DOHH2 (cell line): ENCODE measurements at regions not wholly inside any gene's neighbourhood (a gene's known extent, or its start where the extent isn't known, plus 50 kb on each side); places are given as distances from the start of the nearest gene placed in this dataset.

Source experiments
- H3F3A ChIP-seq: fragments of 200-600 bp; sonication (generic), shearing (Covaris generic); 2 replicates; pipeline ENCODE4 v1.6.0; 2016; ENCODE audit warnings: antibody characterized with exemption, mild to moderate bottlenecking; ENCODE audit not compliant: control insufficient read depth, insufficient read depth
- H3K27ac ChIP-seq: fragments of 200-600 bp; sonication (generic); 2 replicates; pipeline ENCODE4 v1.5.1; 2014; ENCODE audit warnings: low read depth, mild to moderate bottlenecking, low read length, moderate library complexity
- H3K27me3 ChIP-seq: fragments of 200-600 bp; sonication (generic); 2 replicates; pipeline ENCODE4 v1.6.1; 2014; ENCODE audit warnings: mild to moderate bottlenecking, low read length, mixed read lengths; ENCODE audit not compliant: control insufficient read depth
- H3K36me3 ChIP-seq: fragments of 200-600 bp; sonication (generic); 2 replicates; pipeline ENCODE4 v1.6.1; 2014; ENCODE audit warnings: mild to moderate bottlenecking, low read length, moderate library complexity, mixed read lengths; ENCODE audit not compliant: control insufficient read depth
- H3K4me1 ChIP-seq: fragments of 200-600 bp; sonication (generic); 2 replicates; pipeline ENCODE4 v1.6.1; 2014; ENCODE audit warnings: mild to moderate bottlenecking, low read length, mixed read lengths; ENCODE audit not compliant: control insufficient read depth
- H3K4me2 ChIP-seq: fragments of 200-600 bp; sonication (generic); 2 replicates; pipeline ENCODE4 v1.6.0; 2014; ENCODE audit warnings: mild to moderate bottlenecking, low read length, moderate library complexity
- H3K4me3 ChIP-seq: fragments of 200-600 bp; sonication (generic); 2 replicates; pipeline ENCODE4 v1.5.1; 2014; ENCODE audit warnings: mild to moderate bottlenecking, low read length, mixed read lengths
- H3K79me2 ChIP-seq: fragments of 200-600 bp; sonication (generic); 2 replicates; pipeline ENCODE4 v1.6.1; 2014; ENCODE audit warnings: mild to moderate bottlenecking, low read length, mixed read lengths; ENCODE audit not compliant: control insufficient read depth
- H3K9me2 ChIP-seq: fragments of 200-600 bp; sonication (generic); replicated peaks from 2 replicates; pipeline ENCODE4 v1.6.1; 2014; ENCODE audit warnings: mild to moderate bottlenecking, low read length, mixed read lengths; ENCODE audit not compliant: control insufficient read depth
- H3K9me3 ChIP-seq: fragments of 200-600 bp; sonication (generic); 2 replicates; pipeline ENCODE4 v1.6.1; 2014; ENCODE audit warnings: antibody characterized with exemption, low read length, mixed read lengths; ENCODE audit not compliant: control insufficient read depth, insufficient read depth
- H4K20me1 ChIP-seq: fragments of 200-600 bp; sonication (generic); 2 replicates; pipeline ENCODE4 v1.6.0; 2014; ENCODE audit warnings: low read depth, mild to moderate bottlenecking, antibody characterized with exemption, low read length, moderate library complexity; ENCODE audit not compliant: control insufficient read depth, insufficient read depth
- EZH2phosphoT487 ChIP-seq: fragments of 200-600 bp; sonication (generic); IDR thresholded peaks from 2 replicates; pipeline ENCODE4 v1.6.1; 2017; ENCODE audit warnings: borderline replicate concordance, mild to moderate bottlenecking, antibody characterized with exemption, low read length, moderate library complexity, mixed read lengths
- TF ChIP-seq, protein P1 (sequence below): fragments of 200-600 bp; sonication (generic); IDR thresholded peaks from one replicate; pipeline ENCODE4 v1.5.1; 2014; ENCODE audit warnings: antibody characterized with exemption, mild to moderate bottlenecking, low read depth, low read length; ENCODE audit not compliant: poor library complexity, severe bottlenecking

DNA sequence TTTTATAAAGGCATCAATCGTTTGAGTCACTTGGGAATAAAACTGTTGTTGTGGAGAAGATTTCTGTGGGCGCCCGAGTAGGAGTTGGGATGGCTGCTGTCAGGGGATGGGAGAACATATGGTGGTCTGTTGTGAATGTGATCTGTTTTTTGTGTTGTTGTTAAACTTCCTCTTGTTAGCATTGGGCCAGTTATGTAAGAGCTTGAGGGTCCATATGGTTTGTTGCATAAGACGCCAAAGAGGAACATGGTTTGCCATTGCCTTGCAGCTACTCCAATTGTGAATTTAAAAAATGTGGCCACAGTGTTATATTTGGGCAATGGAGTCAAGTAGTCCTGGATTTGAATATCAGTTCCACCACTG lies 136.1 kb upstream of the JUN start:
- H3K9me2 ChIP-seq, result no peaks in the 10 kb centered on the region
- no peaks in the 10 kb centered on the region for H3K79me2 ChIP-seq
- no peaks in the 10 kb centered on the region for H3F3A ChIP-seq
- H3K36me3 ChIP-seq, result no peaks in the 10 kb centered on the region
- TF ChIP-seq, protein P1, sequence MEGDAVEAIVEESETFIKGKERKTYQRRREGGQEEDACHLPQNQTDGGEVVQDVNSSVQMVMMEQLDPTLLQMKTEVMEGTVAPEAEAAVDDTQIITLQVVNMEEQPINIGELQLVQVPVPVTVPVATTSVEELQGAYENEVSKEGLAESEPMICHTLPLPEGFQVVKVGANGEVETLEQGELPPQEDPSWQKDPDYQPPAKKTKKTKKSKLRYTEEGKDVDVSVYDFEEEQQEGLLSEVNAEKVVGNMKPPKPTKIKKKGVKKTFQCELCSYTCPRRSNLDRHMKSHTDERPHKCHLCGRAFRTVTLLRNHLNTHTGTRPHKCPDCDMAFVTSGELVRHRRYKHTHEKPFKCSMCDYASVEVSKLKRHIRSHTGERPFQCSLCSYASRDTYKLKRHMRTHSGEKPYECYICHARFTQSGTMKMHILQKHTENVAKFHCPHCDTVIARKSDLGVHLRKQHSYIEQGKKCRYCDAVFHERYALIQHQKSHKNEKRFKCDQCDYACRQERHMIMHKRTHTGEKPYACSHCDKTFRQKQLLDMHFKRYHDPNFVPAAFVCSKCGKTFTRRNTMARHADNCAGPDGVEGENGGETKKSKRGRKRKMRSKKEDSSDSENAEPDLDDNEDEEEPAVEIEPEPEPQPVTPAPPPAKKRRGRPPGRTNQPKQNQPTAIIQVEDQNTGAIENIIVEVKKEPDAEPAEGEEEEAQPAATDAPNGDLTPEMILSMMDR, result no peak
- TF ChIP-seq EZH2phosphoT487, result no peak
- H3K4me3 ChIP-seq, result no peak overlapping the region
- no peaks in the 10 kb centered on the region for H4K20me1 ChIP-seq
- no peak overlapping the region for H3K4me2 ChIP-seq
- H3K4me1 ChIP-seq, result no peaks in the 10 kb centered on the region
- H3K9me3 ChIP-seq, result no peaks in the 10 kb centered on the region; the same call in 1 of the 2 replicates
- H3K27ac ChIP-seq, result no peak overlapping the region
- no peaks in the 10 kb centered on the region for H3K27me3 ChIP-seq

DNA sequence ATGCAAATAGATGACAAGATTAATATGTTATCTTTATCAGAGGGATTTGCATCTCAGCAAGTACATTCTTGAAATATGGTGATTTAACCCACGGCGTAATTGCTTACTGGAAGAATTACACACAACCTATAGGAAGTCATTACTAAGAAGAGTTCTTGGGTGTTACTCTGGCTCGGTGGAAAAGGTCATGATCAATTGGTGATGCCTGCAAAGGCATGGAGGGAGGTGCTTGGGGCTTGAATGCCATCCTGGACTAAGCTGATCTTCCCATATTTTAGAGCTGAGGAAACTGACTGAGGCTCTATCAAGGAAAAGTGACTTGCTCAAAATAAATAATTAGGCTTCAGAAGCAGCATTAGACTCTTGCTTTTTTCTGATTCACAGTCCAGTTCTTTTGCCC lies 137.5 kb upstream of the JUN start:
- Histone ChIP-seq H3K4me1 (no peaks in the 10 kb centered on the region), H3K4me2 (no peak overlapping the region)

DNA sequence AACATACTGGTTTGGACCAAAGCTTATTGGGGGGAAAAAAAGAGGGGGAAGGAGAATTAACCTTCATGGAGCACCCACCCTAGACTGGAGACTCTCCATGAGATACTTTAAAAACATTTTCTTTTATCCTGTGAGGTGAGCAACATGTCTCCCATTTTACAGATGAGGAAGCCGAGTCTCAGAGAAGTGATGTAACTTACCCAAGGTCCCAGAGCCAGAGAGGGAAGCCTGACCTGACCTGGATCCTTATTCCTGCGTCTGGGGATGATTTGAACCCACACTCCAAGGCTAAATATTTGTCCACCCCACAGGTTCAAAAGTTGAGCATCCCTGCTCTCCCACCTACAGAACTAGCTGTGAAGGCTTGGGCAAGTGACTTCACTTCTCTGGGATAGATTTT lies 137.9 kb upstream of the JUN start:
- Histone ChIP-seq H3K36me3 (no peaks in the 10 kb centered on the region), H3K4me1 (no peaks in the 10 kb centered on the region), H3F3A (no peaks in the 10 kb centered on the region), H3K4me2 (no peak overlapping the region), H3K9me3 (no peaks in the 10 kb centered on the region), H3K9me2 (no peaks in the 10 kb centered on the region), H3K4me3 (no peak overlapping the region), H3K79me2 (no peaks in the 10 kb centered on the region), H3K27me3 (no peaks in the 10 kb centered on the region), H3K27ac (no peak overlapping the region), H4K20me1 (no peaks in the 10 kb centered on the region)
- no peak for TF ChIP-seq EZH2phosphoT487
- TF ChIP-seq, protein P1, result no peak

More for the DNA sequence above, 137.5 kb upstream of the JUN start:
- H3K9me3 ChIP-seq, result no peaks in the 10 kb centered on the region
- no peaks in the 10 kb centered on the region for H3K27me3 ChIP-seq
- TF ChIP-seq, protein P1, result no peak
- no peak for TF ChIP-seq EZH2phosphoT487
- H3K27ac ChIP-seq, result no peak overlapping the region
- no peaks in the 10 kb centered on the region for H3K79me2 ChIP-seq
- no peaks in the 10 kb centered on the region for H4K20me1 ChIP-seq
- no peak overlapping the region for H3K4me3 ChIP-seq
- H3K36me3 ChIP-seq, result no peaks in the 10 kb centered on the region
- no peaks in the 10 kb centered on the region for H3K9me2 ChIP-seq
- no peaks in the 10 kb centered on the region for H3F3A ChIP-seq
